Astrocyte of the cerebellum (primary cell): ENCODE measurements at regions not wholly inside any gene's neighbourhood (a gene's known extent, or its start where the extent isn't known, plus 50 kb on each side); places are given as distances from the start of the nearest gene placed in this dataset.

Source experiments
- DNase-seq: peaks from one replicate; pipeline ENCODE4 v3.0.0-alpha.2; 2011; ENCODE audit warnings: low read depth
- H3K4me3 ChIP-seq: 2 replicates; pipeline ENCODE4 v1.5.1; 2011; ENCODE audit warnings: mild to moderate bottlenecking, low read depth, low read length, moderate library complexity
- CTCF ChIP-seq: IDR thresholded peaks from 2 replicates; pipeline ENCODE4 v1.5.1; 2012; ENCODE audit warnings: low read length, low read depth, moderate library complexity, mild to moderate bottlenecking; ENCODE audit errors: missing control alignments
- in situ Hi-C: cut with HindIII; loops from 2 replicates; pipeline ENCODE4 v1.10.0; 2017; ENCODE audit warnings: low sequenced_read_pairs

DNA sequence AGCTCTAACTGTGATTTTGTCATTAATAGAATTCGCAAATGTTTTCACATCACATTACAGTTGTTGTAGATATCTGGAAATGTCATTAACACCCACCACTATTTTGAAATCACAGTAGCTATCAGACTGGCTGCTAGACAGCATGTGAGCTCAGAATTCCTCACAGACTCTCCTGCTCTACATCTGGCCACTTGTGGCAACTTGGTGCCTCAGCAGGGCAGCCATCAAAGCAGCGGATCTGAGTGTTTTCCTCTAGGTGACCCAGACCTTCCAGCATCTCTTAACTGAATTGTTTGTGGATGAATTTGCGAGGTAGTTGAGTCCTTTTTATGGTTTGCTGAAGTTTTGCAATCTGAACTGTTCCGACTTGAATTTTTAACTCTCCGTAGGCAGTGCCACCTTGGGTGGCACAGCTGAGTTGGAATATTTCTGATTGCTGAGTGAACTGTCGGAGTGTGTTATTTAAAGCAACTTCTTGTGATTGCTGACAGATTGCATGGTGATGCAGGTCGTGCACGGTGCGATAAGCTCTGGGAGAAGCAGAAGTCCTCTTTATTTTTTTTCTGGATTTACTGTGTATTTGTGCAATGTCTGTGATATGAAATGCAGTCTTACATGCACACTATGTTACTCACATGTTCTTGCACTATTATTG is 114.0 kb upstream of the PLET1 start:
- DNase-seq: no peak
- TF ChIP-seq CTCF: no peak
- in situ Hi-C loops: no loop called here
- no peak overlapping the region for H3K4me3 ChIP-seq

DNA sequence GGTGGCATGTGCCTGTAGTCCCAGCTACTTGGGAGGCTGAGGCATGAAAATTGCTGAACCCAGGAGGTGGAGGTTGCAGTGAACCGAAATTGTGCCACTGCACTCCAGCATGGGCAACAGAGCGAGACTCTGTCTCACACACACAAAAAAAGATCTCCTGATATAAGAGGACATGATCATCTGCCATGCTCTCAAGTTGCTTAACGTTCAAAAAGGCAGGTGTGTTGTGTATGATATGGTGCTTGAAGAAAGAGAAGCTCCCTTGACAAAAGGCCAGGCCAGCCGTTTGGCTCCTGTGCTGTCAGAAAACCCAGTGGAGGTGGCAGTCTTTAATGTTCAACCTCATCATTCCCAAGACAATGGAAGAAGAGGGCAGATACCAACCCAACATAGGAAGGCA is 117.3 kb upstream of the PLET1 start:
- H3K4me3 ChIP-seq: no peak overlapping the region
- in situ Hi-C loops: no loop called here
- no peak for DNase-seq
- no peak for TF ChIP-seq CTCF

DNA sequence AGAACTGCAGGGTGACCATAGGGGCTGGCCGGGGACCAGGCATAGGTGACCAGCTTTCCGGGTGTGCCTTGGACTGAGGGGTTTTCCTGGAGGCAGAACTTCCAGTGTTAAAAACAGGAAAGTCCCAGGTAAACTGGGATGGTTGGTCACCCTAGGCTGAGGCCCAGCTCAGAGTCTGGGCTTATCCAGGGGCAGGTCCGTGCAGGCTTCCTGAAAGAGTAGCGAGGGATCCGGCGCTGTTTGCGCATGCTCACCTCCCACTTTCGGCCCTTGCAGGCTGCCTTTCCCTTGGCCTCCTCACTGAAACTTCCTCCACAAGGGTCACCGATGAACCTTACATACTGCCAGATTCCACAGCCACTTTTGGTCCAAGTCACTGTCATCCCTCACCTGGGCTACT is 119.8 kb upstream of the PLET1 start:
- DNase-seq: no peak
- H3K4me3 ChIP-seq: no peak overlapping the region
- in situ Hi-C loops: no loop called here
- no peak for TF ChIP-seq CTCF

- H3K4me3 ChIP-seq: no peak overlapping the region
- no peak for DNase-seq
- in situ Hi-C loops: no loop called here
- TF ChIP-seq CTCF: no peak
Observed at GRCh38 chr11:112381578-112381977, 120.9 kb upstream of the PLET1 start.

DNA sequence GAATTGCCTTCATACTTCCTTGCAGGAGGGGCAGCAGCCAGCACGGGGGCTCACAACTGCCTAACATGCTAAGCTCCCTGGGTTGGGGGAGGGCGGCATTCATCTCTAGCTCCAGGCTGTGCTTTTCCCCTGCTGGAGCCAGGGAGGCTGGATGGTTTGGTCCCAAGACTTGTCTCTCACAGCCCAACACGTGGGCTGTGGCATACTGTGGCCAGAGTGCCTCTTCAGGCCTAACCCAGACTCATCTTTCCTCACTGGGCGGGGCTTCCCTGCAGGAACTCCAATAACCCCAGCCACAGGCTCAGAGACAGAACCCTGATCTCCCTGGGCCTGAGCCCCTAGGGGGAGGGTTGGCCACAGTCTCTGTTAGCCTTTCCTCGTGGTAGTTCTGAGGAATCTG is 121.9 kb upstream of the PLET1 start:
- DNase-seq: no peak
- in situ Hi-C loops: no loop called here
- H3K4me3 ChIP-seq: no peak overlapping the region
- TF ChIP-seq CTCF: no peak

DNA sequence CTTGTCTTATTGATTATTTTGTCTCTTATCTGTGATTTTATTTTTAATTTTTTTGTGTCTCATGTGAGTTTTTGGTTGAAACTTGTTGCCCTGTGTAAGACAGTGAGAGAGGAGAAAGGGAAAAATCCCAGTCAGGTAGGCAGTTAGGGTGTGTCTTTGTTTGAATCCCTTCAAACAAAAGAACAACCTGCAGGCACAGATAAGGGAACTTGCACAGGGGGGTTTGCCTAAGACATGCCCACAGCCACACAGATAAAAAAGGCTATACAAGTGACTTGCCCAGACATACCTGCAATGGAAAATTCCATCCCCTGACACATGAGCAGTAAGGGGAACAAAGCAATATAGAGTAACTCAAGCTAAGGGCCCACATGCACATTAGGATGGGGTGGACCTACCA is 127.8 kb upstream of the PLET1 start:
- no peak for TF ChIP-seq CTCF
- no peak for DNase-seq
- in situ Hi-C loops: no loop called here
- H3K4me3 ChIP-seq: no peak overlapping the region
